Spleen (tissue), 7 donors: ENCODE measurements at regions not wholly inside any gene's neighbourhood (a gene's known extent, or its start where the extent isn't known, plus 50 kb on each side); places are given as distances from the start of the nearest gene placed in this dataset.

Experiments used
- CTCF ChIP-seq, 11 experiments: fragments of 200-600 bp in 7 of 11; fragments of 450-650 bp in 4 of 11; sonication (generic) in 4 of 11; IDR thresholded peaks in 8 of 11; conservative IDR thresholded peaks in 3 of 11; 1 replicate in 7 of 11; 2 replicates in 4 of 11; pipeline versions ENCODE4 v1.4.0 to v1.8.0; 2016 to 2021; ENCODE audit warnings: antibody characterized with exemption in 11 of 11, inconsistent platforms in 4 of 11, mild to moderate bottlenecking in 1 of 11
- POLR2A ChIP-seq, 3 donors: fragments of 450-650 bp; IDR thresholded peaks; one replicate each; pipeline ENCODE4 v1.5.1; 2017; ENCODE audit warnings: antibody characterized with exemption in 3 of 3, mild to moderate bottlenecking in 1 of 3
- donor health status: DM: no; HTN: no; CAD: no; lungs with moderate emphysema.
- donor health status: DM: no; HTN: no; CAD: no.
- donor health status: DM: no; HTN: no; CAD: no.

DNA sequence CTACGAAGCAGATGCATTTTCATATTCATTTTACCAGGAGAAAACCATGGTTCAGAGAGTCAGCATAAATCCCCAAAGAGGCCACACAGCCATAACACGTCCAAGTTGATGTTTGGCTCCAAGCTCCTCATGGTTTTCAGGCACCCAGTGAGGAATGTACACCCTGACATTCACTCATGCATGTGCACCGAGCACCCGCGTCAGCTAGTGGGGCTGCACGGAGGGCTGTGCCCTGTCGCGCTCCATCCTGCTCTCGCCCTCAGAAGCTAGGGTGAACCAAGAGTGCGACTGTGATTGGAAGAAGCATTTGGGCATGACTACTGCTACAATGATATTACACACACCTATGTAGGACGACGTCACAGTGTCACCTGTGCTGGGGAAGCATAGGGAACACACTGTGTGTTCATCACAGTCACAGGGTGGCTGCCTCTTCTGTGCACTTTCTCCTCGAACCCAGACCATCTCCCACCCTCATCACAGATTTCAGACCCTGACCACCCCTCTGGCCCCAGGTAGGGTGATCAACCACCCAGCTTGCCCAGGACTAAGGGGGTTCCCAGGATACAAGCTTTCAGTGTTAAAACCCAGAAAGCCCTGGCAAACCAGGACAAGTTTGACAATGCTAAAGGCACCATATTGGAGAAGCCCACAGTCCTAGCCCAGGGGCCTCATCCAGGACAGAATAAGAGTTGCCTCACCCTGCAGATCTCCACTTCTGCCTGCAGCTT is 148.6 kb upstream of the ZNF507 start:
- TF ChIP-seq POLR2A (IDR thresholded peaks at IDR 0.05) = no peak
- no peak for TF ChIP-seq CTCF (IDR thresholded peaks at IDR 0.05 in 8 of 11, conservative IDR thresholded peaks at IDR 0.05 in 3 of 11)
